ENCODE measurements at regions not wholly inside any gene's neighbourhood (a gene's known extent, or its start where the extent isn't known, plus 50 kb on each side); places are given as distances from the start of the nearest gene placed in this dataset.

DNA sequence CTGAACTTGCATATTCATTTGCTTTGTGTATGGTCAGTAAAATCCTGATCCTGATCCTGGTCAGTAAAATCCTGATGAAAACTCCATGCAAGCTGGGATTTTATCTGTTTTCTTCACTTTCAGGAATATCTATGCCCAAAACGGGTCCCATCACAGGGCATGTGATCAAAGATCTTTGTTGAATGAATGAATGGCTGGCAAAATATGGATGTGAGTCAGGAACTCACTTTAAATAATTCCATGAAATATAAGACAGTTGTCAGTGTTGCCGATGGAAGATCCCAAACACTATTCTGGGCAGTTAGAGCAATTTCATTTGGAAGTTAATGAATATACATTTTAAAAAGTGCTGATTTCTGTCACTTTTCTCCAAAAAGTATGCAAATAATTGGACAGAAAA lies 598.4 kb downstream of the GBA3 start:
- no peak overlapping the region for H3K4me3 ChIP-seq
- H3K9me3 ChIP-seq: no peaks in the 10 kb centered on the region
- H3K36me3 ChIP-seq: no peaks in the 10 kb centered on the region
- H3K27ac ChIP-seq: no peak overlapping the region
- H3K4me1 ChIP-seq: no peaks in the 10 kb centered on the region
- TF ChIP-seq POLR2A (IDR thresholded peaks at IDR 0.05): no peak
- TF ChIP-seq, protein P1, sequence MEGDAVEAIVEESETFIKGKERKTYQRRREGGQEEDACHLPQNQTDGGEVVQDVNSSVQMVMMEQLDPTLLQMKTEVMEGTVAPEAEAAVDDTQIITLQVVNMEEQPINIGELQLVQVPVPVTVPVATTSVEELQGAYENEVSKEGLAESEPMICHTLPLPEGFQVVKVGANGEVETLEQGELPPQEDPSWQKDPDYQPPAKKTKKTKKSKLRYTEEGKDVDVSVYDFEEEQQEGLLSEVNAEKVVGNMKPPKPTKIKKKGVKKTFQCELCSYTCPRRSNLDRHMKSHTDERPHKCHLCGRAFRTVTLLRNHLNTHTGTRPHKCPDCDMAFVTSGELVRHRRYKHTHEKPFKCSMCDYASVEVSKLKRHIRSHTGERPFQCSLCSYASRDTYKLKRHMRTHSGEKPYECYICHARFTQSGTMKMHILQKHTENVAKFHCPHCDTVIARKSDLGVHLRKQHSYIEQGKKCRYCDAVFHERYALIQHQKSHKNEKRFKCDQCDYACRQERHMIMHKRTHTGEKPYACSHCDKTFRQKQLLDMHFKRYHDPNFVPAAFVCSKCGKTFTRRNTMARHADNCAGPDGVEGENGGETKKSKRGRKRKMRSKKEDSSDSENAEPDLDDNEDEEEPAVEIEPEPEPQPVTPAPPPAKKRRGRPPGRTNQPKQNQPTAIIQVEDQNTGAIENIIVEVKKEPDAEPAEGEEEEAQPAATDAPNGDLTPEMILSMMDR (IDR thresholded peaks at IDR 0.05): no peak
- no peaks in the 10 kb centered on the region for H3K27me3 ChIP-seq
- no peak for DNase-seq

- Histone ChIP-seq H3K36me3 (no peaks in the 10 kb centered on the region), H3K4me1 (no peaks in the 10 kb centered on the region), H3K4me3 (no peak overlapping the region), H3K9me3 (no peaks in the 10 kb centered on the region), H3K27ac (no peak overlapping the region), H3K27me3 (no peaks in the 10 kb centered on the region)
- DNase-seq: no peak
- no peak for TF ChIP-seq POLR2A (IDR thresholded peaks at IDR 0.05)
- TF ChIP-seq, protein P1 (IDR thresholded peaks at IDR 0.05): no peak
Observed at GRCh38 chr4:23290656-23291055, 597.9 kb downstream of the GBA3 start.

DNA sequence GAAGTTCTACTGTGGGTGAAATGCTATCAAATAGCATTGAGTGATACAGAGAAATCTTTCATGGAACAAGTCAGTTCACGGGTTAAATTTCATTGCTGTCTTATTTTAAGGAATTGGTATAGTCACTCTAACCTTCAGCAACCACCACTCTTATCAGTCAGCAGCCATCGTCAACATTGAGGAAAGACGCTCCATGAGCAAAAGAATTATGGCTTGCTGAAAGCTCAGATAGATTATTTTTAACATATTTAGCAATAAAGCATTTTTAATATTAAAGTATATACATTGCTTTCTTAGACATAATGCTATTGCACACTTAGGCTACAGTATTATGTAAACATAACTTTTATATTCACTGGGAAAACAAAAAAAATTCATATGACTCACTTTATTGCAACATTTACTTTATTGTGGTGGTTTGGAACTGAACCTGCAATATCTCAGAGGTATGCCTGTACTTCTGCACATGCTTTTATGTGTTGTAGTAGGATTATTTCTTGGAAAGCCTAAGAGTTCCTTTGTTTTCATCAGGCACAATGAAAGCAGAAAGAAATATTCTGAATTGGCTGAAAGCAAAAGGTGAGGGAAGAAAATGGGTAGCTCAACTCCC lies 586.7 kb downstream of the GBA3 start:
- TF ChIP-seq, protein P1 (IDR thresholded peaks at IDR 0.05): no peak
- TF ChIP-seq POLR2A (IDR thresholded peaks at IDR 0.05): no peak
- Histone ChIP-seq H3K36me3 (no peaks in the 10 kb centered on the region), H3K27ac (no peak overlapping the region), H3K27me3 (no peaks in the 10 kb centered on the region), H3K4me1 (no peaks in the 10 kb centered on the region), H3K4me3 (no peak overlapping the region), H3K9me3 (no peaks in the 10 kb centered on the region)
- no peak for DNase-seq

DNA sequence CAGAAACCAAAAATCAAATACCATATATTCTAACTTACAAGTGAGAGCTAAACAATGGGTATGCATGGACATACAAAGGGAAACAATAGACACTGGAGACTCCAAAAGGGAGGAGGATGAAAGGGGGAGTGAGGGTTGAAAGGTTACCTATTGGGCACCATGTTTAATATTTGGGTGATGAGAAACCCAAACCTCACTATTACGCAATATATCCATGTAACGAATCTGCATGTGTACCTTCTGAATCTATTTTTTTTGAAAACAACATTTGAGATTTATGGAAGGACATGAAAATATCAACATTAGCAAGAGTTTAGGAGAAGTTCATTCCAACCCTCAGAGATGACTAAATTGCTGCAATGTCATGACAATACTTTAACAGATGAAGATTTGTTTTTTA lies 586.1 kb downstream of the GBA3 start:
- no peaks in the 10 kb centered on the region for H3K4me1 ChIP-seq
- no peaks in the 10 kb centered on the region for H3K36me3 ChIP-seq
- H3K27ac ChIP-seq: no peak overlapping the region
- no peaks in the 10 kb centered on the region for H3K27me3 ChIP-seq
- no peaks in the 10 kb centered on the region for H3K9me3 ChIP-seq
- TF ChIP-seq POLR2A (IDR thresholded peaks at IDR 0.05): no peak
- TF ChIP-seq, protein P1 (IDR thresholded peaks at IDR 0.05): no peak
- DNase-seq: no peak
- no peak overlapping the region for H3K4me3 ChIP-seq

DNA sequence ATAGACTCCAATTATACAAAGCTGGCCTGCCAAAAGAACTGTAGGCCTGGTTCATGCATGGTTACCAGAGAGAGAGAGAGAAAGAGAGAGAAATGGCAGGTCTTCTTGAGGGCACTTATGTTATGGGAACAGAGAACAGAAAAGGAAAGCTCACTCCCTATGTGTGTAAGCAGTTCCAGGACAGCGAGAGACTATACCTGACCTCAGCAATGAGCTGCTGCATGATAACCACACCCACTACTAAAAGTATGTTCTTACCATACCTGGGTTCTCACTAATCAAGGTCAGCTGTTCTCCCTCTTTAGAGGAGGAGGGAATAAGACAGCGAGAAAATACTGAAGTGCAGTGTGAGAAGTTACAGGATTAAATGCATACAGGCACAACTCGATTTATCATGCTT lies 583.3 kb downstream of the GBA3 start:
- DNase-seq: no peak
- TF ChIP-seq, protein P1 (IDR thresholded peaks at IDR 0.05): no peak
- TF ChIP-seq POLR2A (IDR thresholded peaks at IDR 0.05): no peak
- Histone ChIP-seq H3K36me3 (no peaks in the 10 kb centered on the region), H3K9me3 (no peaks in the 10 kb centered on the region), H3K27ac (no peak overlapping the region), H3K4me1 (no peaks in the 10 kb centered on the region), H3K27me3 (no peaks in the 10 kb centered on the region), H3K4me3 (no peak overlapping the region)

DNA sequence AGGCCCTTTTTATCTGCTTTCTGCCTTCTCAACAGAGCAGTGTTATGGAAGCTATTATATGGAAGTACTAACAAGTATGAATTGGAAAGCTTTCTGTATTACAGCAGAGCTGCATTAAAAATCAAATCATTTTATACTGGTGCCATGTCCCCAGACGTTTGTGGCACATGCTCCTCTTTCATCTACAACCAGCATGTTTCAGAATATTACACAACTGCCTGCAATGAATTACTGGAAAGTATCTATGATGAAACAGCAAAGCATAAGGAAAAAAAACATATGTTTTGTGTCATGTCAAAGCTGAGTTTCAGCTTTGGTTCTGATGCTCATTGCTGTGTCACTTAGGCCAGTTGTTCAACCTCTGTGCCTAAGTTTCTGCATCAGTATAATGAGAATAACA lies 576.8 kb downstream of the GBA3 start:
- no peak for TF ChIP-seq POLR2A (IDR thresholded peaks at IDR 0.05)
- TF ChIP-seq, protein P1 (IDR thresholded peaks at IDR 0.05): no peak
- H3K4me3 ChIP-seq: no peak overlapping the region
- no peaks in the 10 kb centered on the region for H3K4me1 ChIP-seq
- no peaks in the 10 kb centered on the region for H3K36me3 ChIP-seq
- H3K9me3 ChIP-seq: no peaks in the 10 kb centered on the region
- no peaks in the 10 kb centered on the region for H3K27me3 ChIP-seq
- DNase-seq: no peak
- H3K27ac ChIP-seq: no peak overlapping the region
